PC-3 (cell line): ENCODE measurements at regions not wholly inside any gene's neighbourhood (a gene's known extent, or its start where the extent isn't known, plus 50 kb on each side); places are given as distances from the start of the nearest gene placed in this dataset.

ENCODE experiments used
- ATAC-seq: fragments of 200-7000 bp; cut with Tn5 transposase; 2 replicates; pipeline ENCODE4 v1.9.1; 2020; ENCODE audit warnings: mild to moderate bottlenecking, moderate library complexity
- BruUV-seq: library from RNA; stranded (reverse); fragments of 400-500 nt; replicated peaks from 2 replicates; lab custom pipeline; 2021; lab: Mats Ljungman, UMichigan
- CTCF ChIA-PET: fragments of 300-600 bp; sonication (Branson Sonifier 250); formaldehyde crosslinking; loops from one replicate; lab custom pipeline; 2022; ENCODE audit warnings: antibody characterized with exemption; lab: Charles Lee
- POLR2A ChIA-PET: fragments of 300-600 bp; sonication (Branson Sonifier 250); formaldehyde crosslinking; loops from one replicate; lab custom pipeline; 2022; ENCODE audit warnings: antibody characterized with exemption; ENCODE audit not compliant: unreplicated experiment; lab: Charles Lee
- DNase-seq: peaks from one replicate; pipeline ENCODE4 v3.0.0-alpha.2; 2015
- H2AFZ ChIP-seq: fragments of 300-600 bp; sonication (generic); 2 replicates; pipeline ENCODE4 v1.6.0; 2016; ENCODE audit warnings: antibody characterized with exemption, low read length
- H3F3A ChIP-seq: fragments of 300-600 bp; sonication (generic); one replicate; pipeline ENCODE4 v1.6.0; 2017; ENCODE audit warnings: antibody characterized with exemption, low read length, control low read depth, mild to moderate bottlenecking; ENCODE audit not compliant: unreplicated experiment
- H3K27ac ChIP-seq: fragments of 300-600 bp; sonication (generic); 2 replicates; pipeline ENCODE4 v1.5.1; 2016; ENCODE audit warnings: mild to moderate bottlenecking, low read length
- H3K27me3 ChIP-seq: fragments of 300-600 bp; sonication (generic); 2 replicates; pipeline ENCODE4 v1.6.1; 2016; ENCODE audit warnings: low read length, mixed read lengths
- H3K36me3 ChIP-seq: fragments of 300-600 bp; sonication (generic); 2 replicates; pipeline ENCODE4 v1.6.1; 2016; ENCODE audit warnings: low read depth, mixed run types, low read length, mixed read lengths
- H3K4me1 ChIP-seq: fragments of 300-600 bp; sonication (generic); 2 replicates; pipeline ENCODE4 v1.5.1; 2016; ENCODE audit warnings: low read length; ENCODE audit not compliant: insufficient read depth
- H3K4me2 ChIP-seq: fragments of 300-600 bp; sonication (generic); 2 replicates; pipeline ENCODE4 v1.6.0; 2016; ENCODE audit warnings: low read length
- H3K4me3 ChIP-seq: fragments of 300-600 bp; sonication (generic); 2 replicates; pipeline ENCODE4 v1.5.1; 2016; ENCODE audit warnings: mild to moderate bottlenecking, low read length, mixed read lengths
- H3K79me2 ChIP-seq: fragments of 300-600 bp; sonication (generic); 2 replicates; pipeline ENCODE4 v1.6.1; 2017; ENCODE audit warnings: low read length, mixed read lengths
- H3K9ac ChIP-seq: fragments of 300-600 bp; sonication (generic); 2 replicates; pipeline ENCODE4 v1.6.0; 2016; ENCODE audit warnings: mild to moderate bottlenecking, low read length
- H3K9me2 ChIP-seq: fragments of 300-600 bp; sonication (generic); replicated peaks from 2 replicates; pipeline ENCODE4 v1.6.1; 2016; ENCODE audit warnings: mixed run types, low read length, mixed read lengths
- H3K9me3 ChIP-seq: fragments of 300-600 bp; sonication (generic); 2 replicates; pipeline ENCODE4 v1.6.1; 2016; ENCODE audit warnings: low read length, mixed read lengths
- H4K20me1 ChIP-seq: fragments of 300-600 bp; sonication (generic); 2 replicates; pipeline ENCODE4 v1.6.1; 2016; ENCODE audit warnings: low read length, mixed read lengths
- CTCF ChIP-seq: fragments of 300-600 bp; sonication (generic); conservative IDR thresholded peaks from 2 replicates; pipeline ENCODE4 v1.5.1; 2017; ENCODE audit warnings: antibody characterized with exemption, low read depth, mild to moderate bottlenecking, low read length
- EZH2 ChIP-seq: fragments of 300-600 bp; sonication (generic); IDR thresholded peaks from one replicate; pipeline ENCODE4 v1.6.1; 2017; ENCODE audit warnings: antibody characterized with exemption, mild to moderate bottlenecking, low read length; ENCODE audit not compliant: unreplicated experiment
- EZH2phosphoT487 ChIP-seq: fragments of 300-600 bp; sonication (generic); IDR thresholded peaks from 2 replicates; pipeline ENCODE4 v1.6.1; 2018; ENCODE audit warnings: mild to moderate bottlenecking, antibody characterized with exemption, low read length, borderline replicate concordance
- intact Hi-C: fragments of 100-400 bp; cut with micrococcal nuclease; formaldehyde crosslinking; loops from 2 replicates; pipeline ENCODE4 v1.9.0; 2023

- ATAC-seq (peak; percentile 93), DNase-seq (peak; percentile 49)
- TF ChIP-seq CTCF (no peak), EZH2 (no peak), EZH2phosphoT487 (no peak)
- Histone ChIP-seq H3K9ac (peak overlapping the region; percentile 28; the same call in 1 of the 2 replicates), H3K4me2 (peak overlapping the region; percentile 85), H3K4me1 (peaks cover 6% of the 10 kb centered on the region; the same call in 1 of the 2 replicates), H3K79me2 (no peaks in the 10 kb centered on the region), H3K4me3 (peak overlapping the region; percentile 66), H3K9me2 (no peaks in the 10 kb centered on the region), H2AFZ (peak overlapping the region; percentile 88), H4K20me1 (no peaks in the 10 kb centered on the region), H3K36me3 (no peaks in the 10 kb centered on the region), H3K27me3 (no peaks in the 10 kb centered on the region), H3K9me3 (no peaks in the 10 kb centered on the region), H3K27ac (no peak overlapping the region), H3F3A (no peaks in the 10 kb centered on the region)
- BruUV-seq, result no TSS peak
- ChIA-PET CTCF (no interaction called here), POLR2A (no interaction called here)
- intact Hi-C loops, result loop anchor here (10.0 kb wide), 1 partner anchor 679 kb away; no protein-coding TSS in a partner anchor
These were observed 441.5 kb upstream of the KLF12 start for GRCh38 chr13:74575729-74576125.

DNA sequence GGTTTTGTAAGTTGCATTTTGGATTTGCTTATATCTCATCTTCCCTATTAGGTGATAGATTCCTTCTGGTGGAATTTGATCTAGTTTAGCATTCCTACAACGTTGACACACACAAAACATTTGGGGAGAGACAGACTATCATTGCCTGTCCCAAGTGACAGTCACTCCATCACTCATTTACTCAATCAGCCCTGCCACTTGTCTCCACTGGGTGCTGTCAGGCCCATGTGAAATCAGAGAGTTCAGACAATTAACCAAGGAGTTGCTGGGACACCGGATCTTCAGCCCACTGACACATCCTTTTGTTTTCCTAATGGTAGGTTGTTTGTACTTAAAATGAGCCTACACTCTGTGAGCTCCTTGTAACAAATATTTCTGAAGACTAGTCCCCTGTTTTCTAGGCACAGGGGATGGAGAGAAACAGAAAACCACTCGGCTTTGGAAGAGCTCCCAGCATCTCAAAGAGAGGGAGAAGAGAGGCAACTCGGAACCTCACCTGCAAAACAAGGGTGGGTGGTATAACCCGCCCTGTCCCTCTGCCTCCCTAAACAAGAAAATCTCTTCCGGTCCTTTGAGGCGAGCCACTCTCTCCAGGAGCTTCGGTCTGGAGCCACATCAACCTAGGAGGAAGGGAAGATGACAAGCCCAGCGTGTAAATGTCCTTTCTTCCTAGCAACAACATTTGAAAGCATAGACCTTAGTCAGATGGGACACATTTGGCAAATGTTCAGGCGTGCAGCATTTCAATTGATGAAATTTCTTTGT is 440.9 kb upstream of the KLF12 start:
- peak overlapping the region; percentile 66 for H3K4me3 ChIP-seq
- H3K9ac ChIP-seq, result peak overlapping the region; percentile 28; the same call in 1 of the 2 replicates
- H3K27me3 ChIP-seq, result no peaks in the 10 kb centered on the region
- TF ChIP-seq CTCF, result no peak
- TF ChIP-seq EZH2, result no peak
- no peak for TF ChIP-seq EZH2phosphoT487
- no peaks in the 10 kb centered on the region for H3K79me2 ChIP-seq
- no peak overlapping the region for H3K27ac ChIP-seq
- intact Hi-C loops, result loop anchor here (10.0 kb wide), 1 partner anchor 680 kb away; no protein-coding TSS in a partner anchor
- H3F3A ChIP-seq, result no peaks in the 10 kb centered on the region
- peak overlapping the region; percentile 85 for H3K4me2 ChIP-seq
- peak overlapping the region; percentile 88 for H2AFZ ChIP-seq
- H4K20me1 ChIP-seq, result no peaks in the 10 kb centered on the region
- POLR2A ChIA-PET, result no interaction called here
- BruUV-seq, result no TSS peak
- H3K9me2 ChIP-seq, result no peaks in the 10 kb centered on the region
- no peak for DNase-seq
- ATAC-seq, result peak; percentile 61
- H3K4me1 ChIP-seq, result peaks cover 6% of the 10 kb centered on the region; the same call in 1 of the 2 replicates
- CTCF ChIA-PET, result no interaction called here
- H3K9me3 ChIP-seq, result no peaks in the 10 kb centered on the region
- H3K36me3 ChIP-seq, result no peaks in the 10 kb centered on the region

DNA sequence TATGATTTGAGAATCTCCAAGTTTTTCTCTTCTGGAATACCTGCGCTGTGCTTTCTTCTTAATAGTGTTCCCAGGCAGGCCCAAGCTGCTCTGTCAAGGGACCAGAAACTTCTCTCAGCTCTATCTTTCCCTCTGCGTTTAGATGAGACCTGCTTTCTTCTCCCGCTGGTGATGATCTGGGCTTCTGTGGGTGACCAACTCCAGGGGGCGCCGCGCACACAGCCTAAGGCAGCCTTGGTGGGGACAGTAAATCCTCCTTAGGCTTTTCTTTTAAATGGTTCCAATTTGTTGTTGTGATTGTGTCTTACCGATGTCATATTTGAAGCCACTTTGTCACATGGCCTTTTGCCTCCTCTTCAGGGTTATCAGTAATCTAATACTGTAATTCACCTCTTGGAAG is 439.4 kb upstream of the KLF12 start:
- POLR2A ChIA-PET, result interaction anchor here (0.6 kb wide), 1 partner anchor 156 kb away, joined by 5 read pairs; no protein-coding TSS in a partner anchor
- Histone ChIP-seq H3K36me3 (no peaks in the 10 kb centered on the region), H3K4me2 (no peak overlapping the region), H3K27me3 (no peaks in the 10 kb centered on the region), H3K4me1 (peaks cover 6% of the 10 kb centered on the region; the same call in 1 of the 2 replicates), H3K9ac (no peak overlapping the region), H3K27ac (no peak overlapping the region), H3K9me3 (no peaks in the 10 kb centered on the region), H3K79me2 (no peaks in the 10 kb centered on the region), H3K9me2 (no peaks in the 10 kb centered on the region), H3K4me3 (no peak overlapping the region), H2AFZ (no peak overlapping the region), H4K20me1 (no peaks in the 10 kb centered on the region), H3F3A (no peaks in the 10 kb centered on the region)
- intact Hi-C loops, result loop anchor here (10.0 kb wide), 1 partner anchor 681 kb away; no protein-coding TSS in a partner anchor
- DNase-seq (no peak), ATAC-seq (no peak)
- BruUV-seq, result no TSS peak
- TF ChIP-seq EZH2, result no peak
- peak; percentile 27; the same call in 1 of the 2 replicates for TF ChIP-seq CTCF
- CTCF ChIA-PET, result no interaction called here
